ENCODE measurements at regions not wholly inside any gene's neighbourhood (a gene's known extent, or its start where the extent isn't known, plus 50 kb on each side); places are given as distances from the start of the nearest gene placed in this dataset.
A peak's percentile ranks its signal among the peaks of the same experiment; 100 is the strongest.

GRCh38 chr2:114108249-114108648, 218.4 kb downstream of the ACTR3 start:
- Histone ChIP-seq H3K4me1 (no peaks in the 10 kb centered on the region), H3K36me3 (no peaks in the 10 kb centered on the region), H3K27me3 (no peaks in the 10 kb centered on the region), H3K4me3 (no peak overlapping the region), H3K27ac (no peak overlapping the region), H3K9me3 (peaks cover 8% of the 10 kb centered on the region)
- no peak for DNase-seq
- no peak for ATAC-seq
- intact Hi-C loops (cut with DNase I): no loop called here
- no peak for TF ChIP-seq CTCF (IDR thresholded peaks at IDR 0.05)

DNA sequence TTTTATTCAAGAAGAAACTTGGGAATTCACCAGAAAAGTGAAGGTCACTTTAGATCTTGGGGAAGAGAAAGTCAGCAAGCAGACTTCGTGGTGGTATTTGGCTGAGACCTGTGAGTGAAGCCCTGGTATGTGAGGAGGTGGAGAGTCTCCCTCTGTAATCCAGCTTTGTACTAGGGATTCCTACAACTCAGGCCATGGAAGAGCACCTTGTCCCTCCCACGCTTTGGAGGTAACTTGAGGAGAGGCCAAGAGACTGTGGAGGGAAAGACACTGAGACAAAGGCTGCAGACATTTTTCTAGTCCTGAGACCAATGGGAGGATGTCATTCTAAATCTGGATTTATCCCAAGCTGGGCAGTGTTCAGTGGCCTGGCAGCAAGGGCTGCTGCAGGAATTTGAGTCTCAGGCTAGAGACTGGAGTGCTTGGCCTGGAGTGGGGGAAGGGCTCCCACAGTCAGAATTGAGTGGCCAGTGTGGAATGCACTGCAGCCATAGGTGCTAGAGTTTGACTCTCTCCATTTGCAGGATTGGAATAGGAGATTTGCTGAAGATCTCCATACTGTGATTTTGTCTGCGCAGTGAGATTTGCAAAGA, 219.0 kb downstream of the ACTR3 start:
- H3K4me1 ChIP-seq: no peaks in the 10 kb centered on the region
- intact Hi-C loops (cut with DNase I): no loop called here
- H3K4me3 ChIP-seq: no peak overlapping the region
- no peaks in the 10 kb centered on the region for H3K36me3 ChIP-seq
- H3K9me3 ChIP-seq: peaks cover 8% of the 10 kb centered on the region
- no peak for TF ChIP-seq CTCF (IDR thresholded peaks at IDR 0.05)
- H3K27me3 ChIP-seq: no peaks in the 10 kb centered on the region
- H3K27ac ChIP-seq: no peak overlapping the region
- ATAC-seq: peak; percentile 85
- DNase-seq: no peak

- no peak for DNase-seq
- H3K4me1 ChIP-seq: no peaks in the 10 kb centered on the region
- no peaks in the 10 kb centered on the region for H3K27me3 ChIP-seq
- no peak for TF ChIP-seq CTCF (IDR thresholded peaks at IDR 0.05)
- no peak for ATAC-seq
- intact Hi-C loops (cut with DNase I): no loop called here
- H3K4me3 ChIP-seq: no peak overlapping the region
- H3K9me3 ChIP-seq: no peaks in the 10 kb centered on the region
- no peaks in the 10 kb centered on the region for H3K36me3 ChIP-seq
- no peak overlapping the region for H3K27ac ChIP-seq
Measured at GRCh38 chr2:114111329-114111728, 221.4 kb downstream of the ACTR3 start.

GRCh38 chr2:114113518-114113917, 223.6 kb downstream of the ACTR3 start:
- Histone ChIP-seq H3K27ac (no peak overlapping the region), H3K4me1 (no peaks in the 10 kb centered on the region), H3K36me3 (no peaks in the 10 kb centered on the region), H3K4me3 (no peak overlapping the region), H3K9me3 (no peaks in the 10 kb centered on the region), H3K27me3 (no peaks in the 10 kb centered on the region)
- DNase-seq (no peak), ATAC-seq (no peak)
- no peak for TF ChIP-seq CTCF (IDR thresholded peaks at IDR 0.05)
- intact Hi-C loops (cut with DNase I): no loop called here

DNA sequence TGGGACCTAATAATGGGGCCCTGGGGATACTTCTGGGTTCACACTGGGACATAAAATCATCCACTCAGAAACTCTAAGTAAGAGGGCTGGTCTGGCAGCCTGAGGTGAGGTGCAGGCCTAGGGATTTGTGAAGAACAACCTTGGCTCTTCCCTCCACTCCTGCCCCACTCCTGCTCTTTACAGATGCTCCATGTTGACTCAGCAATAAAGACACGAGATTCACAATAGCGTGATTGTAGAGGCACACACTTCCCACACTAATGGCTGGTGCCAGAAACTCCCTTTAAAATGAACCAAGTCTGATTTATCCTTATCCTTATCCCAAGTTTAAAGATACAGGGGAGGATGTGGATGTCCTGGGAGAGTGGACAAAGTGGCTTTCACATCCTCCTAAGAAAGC, 228.2 kb downstream of the ACTR3 start:
- no peak for DNase-seq
- Histone ChIP-seq H3K9me3 (no peaks in the 10 kb centered on the region), H3K27ac (no peak overlapping the region), H3K4me3 (no peak overlapping the region), H3K27me3 (no peaks in the 10 kb centered on the region), H3K4me1 (no peaks in the 10 kb centered on the region), H3K36me3 (no peaks in the 10 kb centered on the region)
- no peak for ATAC-seq
- no peak for TF ChIP-seq CTCF (IDR thresholded peaks at IDR 0.05)
- intact Hi-C loops (cut with DNase I): no loop called here

GRCh38 chr2:114119862-114120261, 230.0 kb downstream of the ACTR3 start:
- no peaks in the 10 kb centered on the region for H3K4me1 ChIP-seq
- no peaks in the 10 kb centered on the region for H3K9me3 ChIP-seq
- intact Hi-C loops (cut with DNase I): no loop called here
- H3K4me3 ChIP-seq: no peak overlapping the region
- DNase-seq (no peak), ATAC-seq (no peak)
- no peak overlapping the region for H3K27ac ChIP-seq
- no peaks in the 10 kb centered on the region for H3K36me3 ChIP-seq
- TF ChIP-seq CTCF (IDR thresholded peaks at IDR 0.05): no peak
- no peaks in the 10 kb centered on the region for H3K27me3 ChIP-seq
